ENCODE measurements at regions not wholly inside any gene's neighbourhood (a gene's known extent, or its start where the extent isn't known, plus 50 kb on each side); places are given as distances from the start of the nearest gene placed in this dataset.

DNA sequence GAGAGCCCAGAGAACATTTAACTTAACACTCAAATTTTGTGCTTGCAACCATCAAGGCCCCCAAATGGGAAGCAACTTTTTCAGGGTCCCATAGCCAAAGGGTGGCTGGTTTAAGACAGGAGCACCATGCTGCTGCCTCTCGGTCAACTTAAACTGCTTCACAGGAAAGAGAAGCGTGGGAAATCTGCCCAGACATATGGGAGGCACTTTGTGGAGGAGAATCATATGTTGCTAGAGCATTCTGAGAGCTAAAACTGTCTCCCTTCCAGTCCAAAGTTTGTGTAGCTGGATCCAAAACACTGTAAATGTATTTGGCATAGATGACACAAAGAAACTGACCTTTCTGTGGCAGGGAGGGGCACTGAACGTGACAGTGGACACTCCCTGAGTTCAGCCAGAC is 305.9 kb upstream of the RORA start:
- TF ChIP-seq, protein P1, sequence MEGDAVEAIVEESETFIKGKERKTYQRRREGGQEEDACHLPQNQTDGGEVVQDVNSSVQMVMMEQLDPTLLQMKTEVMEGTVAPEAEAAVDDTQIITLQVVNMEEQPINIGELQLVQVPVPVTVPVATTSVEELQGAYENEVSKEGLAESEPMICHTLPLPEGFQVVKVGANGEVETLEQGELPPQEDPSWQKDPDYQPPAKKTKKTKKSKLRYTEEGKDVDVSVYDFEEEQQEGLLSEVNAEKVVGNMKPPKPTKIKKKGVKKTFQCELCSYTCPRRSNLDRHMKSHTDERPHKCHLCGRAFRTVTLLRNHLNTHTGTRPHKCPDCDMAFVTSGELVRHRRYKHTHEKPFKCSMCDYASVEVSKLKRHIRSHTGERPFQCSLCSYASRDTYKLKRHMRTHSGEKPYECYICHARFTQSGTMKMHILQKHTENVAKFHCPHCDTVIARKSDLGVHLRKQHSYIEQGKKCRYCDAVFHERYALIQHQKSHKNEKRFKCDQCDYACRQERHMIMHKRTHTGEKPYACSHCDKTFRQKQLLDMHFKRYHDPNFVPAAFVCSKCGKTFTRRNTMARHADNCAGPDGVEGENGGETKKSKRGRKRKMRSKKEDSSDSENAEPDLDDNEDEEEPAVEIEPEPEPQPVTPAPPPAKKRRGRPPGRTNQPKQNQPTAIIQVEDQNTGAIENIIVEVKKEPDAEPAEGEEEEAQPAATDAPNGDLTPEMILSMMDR (IDR thresholded peaks at IDR 0.05) = no peak
- TF ChIP-seq POLR2A (IDR thresholded peaks at IDR 0.05) = no peak

All from uterus (tissue), 2 donors.